HG03045 (cell line): ENCODE measurements at regions not wholly inside any gene's neighbourhood (a gene's known extent, or its start where the extent isn't known, plus 50 kb on each side); places are given as distances from the start of the nearest gene placed in this dataset.

Experiments
- ATAC-seq: cut with Tn5 transposase; IDR thresholded peaks from one replicate; pipeline ENCODE4 v1.9.1; 2021; ENCODE audit warnings: mild to moderate bottlenecking, moderate library complexity; ENCODE audit not compliant: unreplicated experiment

- ATAC-seq, result no peak
These were observed 214.9 kb upstream of the RPS6KA3 start for GRCh38 chrX:20481632-20482031.

GRCh38 chrX:20479896-20480295 is 213.2 kb upstream of the RPS6KA3 start:
- ATAC-seq, result no peak

GRCh38 chrX:20479048-20479447 is 212.3 kb upstream of the RPS6KA3 start:
- ATAC-seq, result no peak

GRCh38 chrX:20477836-20478524 is 211.3 kb upstream of the RPS6KA3 start:
- ATAC-seq, result no peak

GRCh38 chrX:20477219-20477618 is 210.5 kb upstream of the RPS6KA3 start:
- ATAC-seq, result no peak

- ATAC-seq, result no peak
These were observed 206.0 kb upstream of the RPS6KA3 start for GRCh38 chrX:20472620-20473258.

GRCh38 chrX:20472148-20472547 is 205.4 kb upstream of the RPS6KA3 start:
- ATAC-seq, result no peak

- ATAC-seq, result no peak
These were observed 204.8 kb upstream of the RPS6KA3 start for GRCh38 chrX:20471483-20471882.

GRCh38 chrX:20463296-20464075 is 196.8 kb upstream of the RPS6KA3 start:
- no peak for ATAC-seq

- no peak for ATAC-seq
These were observed 194.9 kb upstream of the RPS6KA3 start for GRCh38 chrX:20461576-20461975.

GRCh38 chrX:20461002-20461401 is 194.3 kb upstream of the RPS6KA3 start:
- no peak for ATAC-seq

GRCh38 chrX:20459410-20460350 is 193.0 kb upstream of the RPS6KA3 start:
- no peak for ATAC-seq

- no peak for ATAC-seq
These were observed 190.3 kb upstream of the RPS6KA3 start for GRCh38 chrX:20456971-20457370.

- ATAC-seq, result no peak
These were observed 188.3 kb upstream of the RPS6KA3 start for GRCh38 chrX:20455001-20455400.

- no peak for ATAC-seq
These were observed 187.4 kb upstream of the RPS6KA3 start for GRCh38 chrX:20454117-20454516.

GRCh38 chrX:20452487-20452886 is 185.8 kb upstream of the RPS6KA3 start:
- ATAC-seq, result peak; percentile 65

- ATAC-seq, result no peak
These were observed 185.2 kb upstream of the RPS6KA3 start for GRCh38 chrX:20451929-20452328.

- no peak for ATAC-seq
These were observed 178.4 kb upstream of the RPS6KA3 start for GRCh38 chrX:20445109-20445508.

- ATAC-seq, result no peak
These were observed 175.9 kb upstream of the RPS6KA3 start for GRCh38 chrX:20442597-20442996.

- ATAC-seq, result no peak
These were observed 174.4 kb upstream of the RPS6KA3 start for GRCh38 chrX:20441123-20441522.
